HL-60 (cell line): ENCODE measurements at regions not wholly inside any gene's neighbourhood (a gene's known extent, or its start where the extent isn't known, plus 50 kb on each side); places are given as distances from the start of the nearest gene placed in this dataset.
"Not testable (repeated sequence)": the region's sequence is repeated elsewhere in the genome, so short reads cannot be mapped to it uniquely, and the experiment has no call there.

ENCODE experiments used
- GABPA ChIP-seq: IDR thresholded peaks from 2 replicates; pipeline ENCODE4 v1.6.1; 2012; ENCODE audit warnings: low read depth
- POLR2AphosphoS5 ChIP-seq: IDR thresholded peaks from 2 replicates; pipeline ENCODE4 v1.6.1; 2012; ENCODE audit warnings: low read depth
- SPI1 ChIP-seq: IDR thresholded peaks from 2 replicates; pipeline ENCODE4 v1.6.1; 2012; ENCODE audit warnings: low read depth, mild to moderate bottlenecking, borderline replicate concordance
- TF ChIP-seq, protein P1 (sequence below): IDR thresholded peaks from one replicate; pipeline ENCODE4 v1.5.1; 2011; ENCODE audit warnings: low read length, control low read depth, inconsistent platforms; ENCODE audit not compliant: insufficient read depth
- TF ChIP-seq, protein P2 (sequence below): IDR thresholded peaks from 2 replicates; pipeline ENCODE4 v1.6.1; 2012; ENCODE audit warnings: low read depth; ENCODE audit not compliant: insufficient replicate concordance

DNA sequence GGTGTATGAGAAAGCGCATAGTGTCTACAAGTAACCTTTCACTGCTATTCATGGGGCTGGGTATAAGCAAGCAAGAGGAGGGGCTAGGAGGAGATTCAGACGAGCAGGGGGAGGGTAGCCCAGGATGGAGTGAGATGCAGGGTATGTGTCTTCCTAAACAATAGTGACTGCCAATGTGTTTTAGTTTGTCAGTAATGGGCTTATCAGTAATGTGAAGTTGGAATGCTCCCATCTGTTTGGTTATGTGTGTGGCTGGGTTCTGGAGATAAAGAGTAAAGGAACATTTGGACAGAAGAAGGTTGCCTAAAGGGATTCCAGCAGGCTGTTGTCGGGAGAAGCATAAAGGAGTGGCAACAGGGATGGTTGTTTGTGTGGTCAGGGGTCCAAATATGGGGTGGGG, 62.7 kb upstream of the EZR start:
- TF ChIP-seq POLR2AphosphoS5, GABPA, SPI1: not testable (repeated sequence)
- TF ChIP-seq, protein P1, sequence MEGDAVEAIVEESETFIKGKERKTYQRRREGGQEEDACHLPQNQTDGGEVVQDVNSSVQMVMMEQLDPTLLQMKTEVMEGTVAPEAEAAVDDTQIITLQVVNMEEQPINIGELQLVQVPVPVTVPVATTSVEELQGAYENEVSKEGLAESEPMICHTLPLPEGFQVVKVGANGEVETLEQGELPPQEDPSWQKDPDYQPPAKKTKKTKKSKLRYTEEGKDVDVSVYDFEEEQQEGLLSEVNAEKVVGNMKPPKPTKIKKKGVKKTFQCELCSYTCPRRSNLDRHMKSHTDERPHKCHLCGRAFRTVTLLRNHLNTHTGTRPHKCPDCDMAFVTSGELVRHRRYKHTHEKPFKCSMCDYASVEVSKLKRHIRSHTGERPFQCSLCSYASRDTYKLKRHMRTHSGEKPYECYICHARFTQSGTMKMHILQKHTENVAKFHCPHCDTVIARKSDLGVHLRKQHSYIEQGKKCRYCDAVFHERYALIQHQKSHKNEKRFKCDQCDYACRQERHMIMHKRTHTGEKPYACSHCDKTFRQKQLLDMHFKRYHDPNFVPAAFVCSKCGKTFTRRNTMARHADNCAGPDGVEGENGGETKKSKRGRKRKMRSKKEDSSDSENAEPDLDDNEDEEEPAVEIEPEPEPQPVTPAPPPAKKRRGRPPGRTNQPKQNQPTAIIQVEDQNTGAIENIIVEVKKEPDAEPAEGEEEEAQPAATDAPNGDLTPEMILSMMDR, result not testable (repeated sequence)
- TF ChIP-seq, protein P2, sequence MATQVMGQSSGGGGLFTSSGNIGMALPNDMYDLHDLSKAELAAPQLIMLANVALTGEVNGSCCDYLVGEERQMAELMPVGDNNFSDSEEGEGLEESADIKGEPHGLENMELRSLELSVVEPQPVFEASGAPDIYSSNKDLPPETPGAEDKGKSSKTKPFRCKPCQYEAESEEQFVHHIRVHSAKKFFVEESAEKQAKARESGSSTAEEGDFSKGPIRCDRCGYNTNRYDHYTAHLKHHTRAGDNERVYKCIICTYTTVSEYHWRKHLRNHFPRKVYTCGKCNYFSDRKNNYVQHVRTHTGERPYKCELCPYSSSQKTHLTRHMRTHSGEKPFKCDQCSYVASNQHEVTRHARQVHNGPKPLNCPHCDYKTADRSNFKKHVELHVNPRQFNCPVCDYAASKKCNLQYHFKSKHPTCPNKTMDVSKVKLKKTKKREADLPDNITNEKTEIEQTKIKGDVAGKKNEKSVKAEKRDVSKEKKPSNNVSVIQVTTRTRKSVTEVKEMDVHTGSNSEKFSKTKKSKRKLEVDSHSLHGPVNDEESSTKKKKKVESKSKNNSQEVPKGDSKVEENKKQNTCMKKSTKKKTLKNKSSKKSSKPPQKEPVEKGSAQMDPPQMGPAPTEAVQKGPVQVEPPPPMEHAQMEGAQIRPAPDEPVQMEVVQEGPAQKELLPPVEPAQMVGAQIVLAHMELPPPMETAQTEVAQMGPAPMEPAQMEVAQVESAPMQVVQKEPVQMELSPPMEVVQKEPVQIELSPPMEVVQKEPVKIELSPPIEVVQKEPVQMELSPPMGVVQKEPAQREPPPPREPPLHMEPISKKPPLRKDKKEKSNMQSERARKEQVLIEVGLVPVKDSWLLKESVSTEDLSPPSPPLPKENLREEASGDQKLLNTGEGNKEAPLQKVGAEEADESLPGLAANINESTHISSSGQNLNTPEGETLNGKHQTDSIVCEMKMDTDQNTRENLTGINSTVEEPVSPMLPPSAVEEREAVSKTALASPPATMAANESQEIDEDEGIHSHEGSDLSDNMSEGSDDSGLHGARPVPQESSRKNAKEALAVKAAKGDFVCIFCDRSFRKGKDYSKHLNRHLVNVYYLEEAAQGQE, result not testable (repeated sequence)
